ENCODE measurements at regions not wholly inside any gene's neighbourhood (a gene's known extent, or its start where the extent isn't known, plus 50 kb on each side); places are given as distances from the start of the nearest gene placed in this dataset.

GRCh38 chr7:18352339-18353255, 143.0 kb upstream of the HDAC9 start:
- Histone ChIP-seq H3K36me3 (ENCODE audit: control insufficient read depth in 1 of 2, insufficient read depth in 2 of 2, low read length in 2 of 2) (no peaks in the 10 kb centered on the region), H4K20me1 (ENCODE audit: insufficient read depth) (no peaks in the 10 kb centered on the region), H3K27ac (ENCODE audit: low read depth, low read length) (no peak overlapping the region), H2AFZ (ENCODE audit: low read depth, low read length, poor library complexity, severe bottlenecking) (no peak overlapping the region), H3K9me3 (ENCODE audit: control insufficient read depth in 1 of 2, insufficient read depth in 1 of 2, low read depth in 1 of 2, low read length in 2 of 2) (no peaks in the 10 kb centered on the region), H3K79me2 (ENCODE audit: insufficient read depth, low read length) (no peaks in the 10 kb centered on the region), H3K27me3 (ENCODE audit: insufficient read depth, low read length) (no peaks in the 10 kb centered on the region), H3K9ac (ENCODE audit: low read length) (no peak overlapping the region), H3K4me2 (ENCODE audit: low read length) (no peak overlapping the region), H3K4me3 (replicated peaks in 1 of 2; ENCODE audit: low read depth in 1 of 2, low read length in 2 of 2) (no peak overlapping the region), H3K4me1 (ENCODE audit: control insufficient read depth in 1 of 2, insufficient read depth in 2 of 2, low read length in 2 of 2) (peaks cover 0 to 3% of the 10 kb centered on the region in 2 experiments; a peak in 2 of 4 replicates), H3K9me2 (ENCODE audit: insufficient read depth) (no peaks in the 10 kb centered on the region)
- no TSS peak for BruUV-seq (replicated peaks)
- ChIA-PET RAD21 (ENCODE audit: low non-redundant PET in 1 of 2, low total read pairs in 2 of 2, uncharacterized antibody in 2 of 2, unreplicated experiment in 2 of 2) (interaction anchor here (1.1 to 1.6 kb wide), 3 partner anchors 218 to 583 kb away, joined by 4 to 8 read pairs (median 5); no protein-coding TSS in a partner anchor), CTCF (interaction anchor here (0.5 to 4.4 kb wide), 22 partner anchors 10 to 1361 kb away, joined by 3 to 93 read pairs (median 4); no protein-coding TSS in a partner anchor), POLR2A (interaction anchor here (1.2 kb wide), 1 partner anchor 218 kb away, joined by 4 read pairs; no protein-coding TSS in a partner anchor)
- TF ChIP-seq SP1 (IDR thresholded peaks at IDR 0.05; ENCODE audit: low read depth) = no peak
- TF ChIP-seq CTCF (IDR thresholded peaks at IDR 0.05 in 2 of 3, conservative IDR thresholded peaks at IDR 0.05 in 1 of 3; ENCODE audit: borderline replicate concordance in 1 of 3, insufficient read depth in 1 of 3, low read depth in 2 of 3, low read length in 2 of 3) = peak; percentile 43 to 76 (median 54); a peak in 4 of 6 replicates
- TF ChIP-seq EGR1 (IDR thresholded peaks at IDR 0.05; ENCODE audit: low read depth) = no peak
- TF ChIP-seq FOSL1 (IDR thresholded peaks at IDR 0.05; ENCODE audit: low read depth) = 0 out of 2 replicates have a peak, but pooled peaks have one; percentile 2
- TF ChIP-seq EZH2phosphoT487 (IDR thresholded peaks at IDR 0.05; ENCODE audit: borderline replicate concordance) = no peak
- TF ChIP-seq, protein P1, sequence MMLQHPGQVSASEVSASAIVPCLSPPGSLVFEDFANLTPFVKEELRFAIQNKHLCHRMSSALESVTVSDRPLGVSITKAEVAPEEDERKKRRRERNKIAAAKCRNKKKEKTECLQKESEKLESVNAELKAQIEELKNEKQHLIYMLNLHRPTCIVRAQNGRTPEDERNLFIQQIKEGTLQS (IDR thresholded peaks at IDR 0.05) = no peak
- TF ChIP-seq YY1 (IDR thresholded peaks at IDR 0.05; ENCODE audit: extremely low read depth, insufficient replicate concordance, low read depth, low read length) = no peak
- peak; percentile 82 for TF ChIP-seq RAD21 (IDR thresholded peaks at IDR 0.05; ENCODE audit: low read depth)
- no peak for TF ChIP-seq JUND (IDR thresholded peaks at IDR 0.05)
- no peak for TF ChIP-seq CEBPB (IDR thresholded peaks at IDR 0.05; ENCODE audit: low read depth)
- TF ChIP-seq POLR2A (IDR thresholded peaks at IDR 0.05; ENCODE audit: borderline replicate concordance, extremely low read depth, insufficient read depth, insufficient read length) = no peak
- no peak for TF ChIP-seq MAX (IDR thresholded peaks at IDR 0.05)
- ATAC-seq (peak; percentile 73), DNase-seq (ENCODE audit: low read depth, low spot score) (peak; percentile 35)
- intact Hi-C loops (cut with micrococcal nuclease) = loop anchor here (1.0 to 5.0 kb wide), 4 partner anchors 219 to 1090 kb away; no protein-coding TSS in a partner anchor
